ENCODE measurements at regions not wholly inside any gene's neighbourhood (a gene's known extent, or its start where the extent isn't known, plus 50 kb on each side); places are given as distances from the start of the nearest gene placed in this dataset.

DNA sequence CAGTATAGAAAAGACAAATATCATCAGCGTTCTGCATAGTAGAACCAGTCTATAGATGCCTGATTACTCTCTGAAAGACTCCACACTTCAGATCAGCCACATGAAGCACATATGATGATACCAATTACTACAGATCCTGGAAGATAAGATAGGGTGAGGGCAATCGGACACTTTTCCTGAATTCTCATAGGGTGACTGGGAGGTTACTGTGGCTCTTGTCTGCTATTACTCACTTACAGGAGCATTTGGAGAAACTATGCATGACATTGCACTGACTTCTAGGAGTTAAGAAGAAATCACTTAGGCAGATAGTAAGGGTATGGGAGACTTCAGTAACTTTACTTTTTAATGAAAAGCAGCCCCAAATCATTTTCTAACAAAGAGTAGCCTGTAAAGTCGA is 1140.9 kb downstream of the XPNPEP1 start:
- Mint-ChIP-seq H3K4me3 (ENCODE audit: unreplicated experiment) (no peak overlapping the region), H3K27me3 (ENCODE audit: insufficient read depth, unreplicated experiment) (no peaks in the 10 kb centered on the region), H3K4me1 (ENCODE audit: insufficient read depth, unreplicated experiment) (peaks cover under 1% of the 10 kb centered on the region), H3K27ac (ENCODE audit: low read depth, unreplicated experiment) (no peak overlapping the region), H3K36me3 (ENCODE audit: insufficient read depth, unreplicated experiment) (no peaks in the 10 kb centered on the region), H3K9me3 (ENCODE audit: unreplicated experiment) (peaks cover 8% of the 10 kb centered on the region)
- CTCF ChIA-PET: interaction anchor here (0.6 kb wide), 1 partner anchor 1314 kb away, joined by 3 read pairs; no protein-coding TSS in a partner anchor
- POLR2A ChIA-PET: no interaction called here
- TF ChIP-seq, protein P1, sequence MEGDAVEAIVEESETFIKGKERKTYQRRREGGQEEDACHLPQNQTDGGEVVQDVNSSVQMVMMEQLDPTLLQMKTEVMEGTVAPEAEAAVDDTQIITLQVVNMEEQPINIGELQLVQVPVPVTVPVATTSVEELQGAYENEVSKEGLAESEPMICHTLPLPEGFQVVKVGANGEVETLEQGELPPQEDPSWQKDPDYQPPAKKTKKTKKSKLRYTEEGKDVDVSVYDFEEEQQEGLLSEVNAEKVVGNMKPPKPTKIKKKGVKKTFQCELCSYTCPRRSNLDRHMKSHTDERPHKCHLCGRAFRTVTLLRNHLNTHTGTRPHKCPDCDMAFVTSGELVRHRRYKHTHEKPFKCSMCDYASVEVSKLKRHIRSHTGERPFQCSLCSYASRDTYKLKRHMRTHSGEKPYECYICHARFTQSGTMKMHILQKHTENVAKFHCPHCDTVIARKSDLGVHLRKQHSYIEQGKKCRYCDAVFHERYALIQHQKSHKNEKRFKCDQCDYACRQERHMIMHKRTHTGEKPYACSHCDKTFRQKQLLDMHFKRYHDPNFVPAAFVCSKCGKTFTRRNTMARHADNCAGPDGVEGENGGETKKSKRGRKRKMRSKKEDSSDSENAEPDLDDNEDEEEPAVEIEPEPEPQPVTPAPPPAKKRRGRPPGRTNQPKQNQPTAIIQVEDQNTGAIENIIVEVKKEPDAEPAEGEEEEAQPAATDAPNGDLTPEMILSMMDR (IDR thresholded peaks at IDR 0.05; ENCODE audit: unreplicated experiment): no peak
- intact Hi-C loops (cut with micrococcal nuclease): no loop called here
- BruUV-seq (replicated peaks): no TSS peak
- DNase-seq (ENCODE audit: unreplicated experiment): no peak

DNA sequence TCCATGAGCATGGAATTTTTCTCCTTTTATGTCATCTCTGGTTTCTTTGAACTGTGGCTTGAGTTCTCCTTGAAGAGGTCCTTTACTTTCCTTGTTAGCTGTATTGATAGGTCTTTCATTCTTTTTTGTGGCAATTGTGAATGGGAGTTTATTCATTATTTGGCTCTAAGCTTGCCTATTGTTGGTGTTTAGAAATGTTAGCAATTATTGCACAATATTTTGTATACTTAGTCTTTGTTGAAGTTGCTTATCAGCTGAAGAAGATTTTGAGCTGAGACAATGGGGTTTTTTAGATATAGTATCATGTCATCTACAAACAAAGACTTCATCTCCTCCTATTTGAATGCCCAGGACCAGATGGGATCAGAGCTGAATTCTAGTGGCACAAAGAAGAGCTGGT is 1143.8 kb downstream of the XPNPEP1 start:
- TF ChIP-seq, protein P1 (IDR thresholded peaks at IDR 0.05; ENCODE audit: unreplicated experiment): no peak
- ChIA-PET POLR2A (no interaction called here), CTCF (interaction anchor here (0.8 kb wide), 1 partner anchor 242 kb away, joined by 3 read pairs; no protein-coding TSS in a partner anchor)
- BruUV-seq (replicated peaks): no TSS peak
- intact Hi-C loops (cut with micrococcal nuclease): no loop called here
- H3K9me3 Mint-ChIP-seq (ENCODE audit: unreplicated experiment): no peaks in the 10 kb centered on the region
- no peak for DNase-seq (ENCODE audit: unreplicated experiment)
- no peaks in the 10 kb centered on the region for H3K27me3 Mint-ChIP-seq (ENCODE audit: insufficient read depth, unreplicated experiment)
- H3K4me3 Mint-ChIP-seq (ENCODE audit: unreplicated experiment): no peak overlapping the region
- no peaks in the 10 kb centered on the region for H3K4me1 Mint-ChIP-seq (ENCODE audit: insufficient read depth, unreplicated experiment)
- H3K36me3 Mint-ChIP-seq (ENCODE audit: insufficient read depth, unreplicated experiment): no peaks in the 10 kb centered on the region
- H3K27ac Mint-ChIP-seq (ENCODE audit: low read depth, unreplicated experiment): no peak overlapping the region

DNA sequence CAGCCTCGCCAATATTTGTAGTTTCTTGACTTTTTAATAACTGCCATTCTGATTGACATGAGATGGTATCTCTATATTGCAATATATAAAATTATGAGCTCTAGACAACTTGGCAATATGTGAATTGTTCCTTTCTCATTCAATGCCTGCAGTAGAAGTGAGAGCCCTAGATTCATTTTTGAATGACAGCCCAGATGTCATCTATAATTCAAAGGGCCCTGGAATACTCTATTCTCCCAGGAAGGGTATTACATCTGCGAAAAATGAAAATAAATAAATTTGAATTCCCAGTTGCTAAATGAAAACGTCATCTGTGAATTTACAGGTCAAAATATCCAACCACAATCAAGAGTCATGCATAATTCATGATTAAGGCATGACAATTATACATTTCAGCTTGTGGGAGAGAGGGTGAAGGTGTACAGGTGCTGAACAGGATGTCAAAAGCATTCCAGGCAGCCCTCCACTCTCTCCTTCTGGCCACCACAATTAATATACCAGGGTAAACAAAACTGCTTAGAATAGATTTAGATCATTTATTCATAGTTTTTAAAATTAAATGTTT is 1147.3 kb downstream of the XPNPEP1 start:
- ChIA-PET CTCF (no interaction called here), POLR2A (no interaction called here)
- BruUV-seq (replicated peaks): no TSS peak
- TF ChIP-seq, protein P1 (IDR thresholded peaks at IDR 0.05; ENCODE audit: unreplicated experiment): no peak
- Mint-ChIP-seq H3K27ac (ENCODE audit: low read depth, unreplicated experiment) (no peak overlapping the region), H3K27me3 (ENCODE audit: insufficient read depth, unreplicated experiment) (no peaks in the 10 kb centered on the region), H3K9me3 (ENCODE audit: unreplicated experiment) (no peaks in the 10 kb centered on the region), H3K4me1 (ENCODE audit: insufficient read depth, unreplicated experiment) (no peaks in the 10 kb centered on the region), H3K36me3 (ENCODE audit: insufficient read depth, unreplicated experiment) (no peaks in the 10 kb centered on the region), H3K4me3 (ENCODE audit: unreplicated experiment) (no peak overlapping the region)
- DNase-seq (ENCODE audit: unreplicated experiment): peak; percentile 21
- intact Hi-C loops (cut with micrococcal nuclease): no loop called here

DNA sequence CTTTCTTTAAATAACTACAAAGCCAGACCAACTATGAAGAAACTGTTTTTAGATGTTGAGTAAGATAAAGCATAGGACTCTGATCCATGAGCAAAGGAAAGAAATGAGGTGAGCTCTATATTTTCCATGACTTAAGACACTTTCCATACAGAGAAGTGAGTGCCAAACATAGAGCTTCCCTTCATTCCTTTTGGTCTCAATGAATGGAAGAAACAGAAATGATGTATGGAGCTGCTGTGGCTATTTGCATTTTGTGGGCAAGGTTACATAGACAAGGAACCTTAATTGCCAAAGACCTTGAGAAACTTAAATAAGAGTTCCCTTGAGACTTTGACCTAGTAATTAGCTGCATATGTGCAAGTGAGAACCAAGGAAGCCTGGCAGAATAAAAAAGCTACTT is 1152.2 kb downstream of the XPNPEP1 start:
- no peaks in the 10 kb centered on the region for H3K27me3 Mint-ChIP-seq (ENCODE audit: insufficient read depth, unreplicated experiment)
- H3K27ac Mint-ChIP-seq (ENCODE audit: low read depth, unreplicated experiment): no peak overlapping the region
- intact Hi-C loops (cut with micrococcal nuclease): no loop called here
- ChIA-PET CTCF (interaction anchor here (1.0 kb wide), 2 partner anchors 14 to 22 kb away, joined by 3 read pairs; no protein-coding TSS in a partner anchor), POLR2A (interaction anchor here (0.6 kb wide), 1 partner anchor 12 kb away, joined by 3 read pairs; no protein-coding TSS in a partner anchor)
- no TSS peak for BruUV-seq (replicated peaks)
- no peaks in the 10 kb centered on the region for H3K4me1 Mint-ChIP-seq (ENCODE audit: insufficient read depth, unreplicated experiment)
- H3K4me3 Mint-ChIP-seq (ENCODE audit: unreplicated experiment): no peak overlapping the region
- H3K36me3 Mint-ChIP-seq (ENCODE audit: insufficient read depth, unreplicated experiment): no peaks in the 10 kb centered on the region
- TF ChIP-seq, protein P1 (IDR thresholded peaks at IDR 0.05; ENCODE audit: unreplicated experiment): no peak
- no peaks in the 10 kb centered on the region for H3K9me3 Mint-ChIP-seq (ENCODE audit: unreplicated experiment)
- DNase-seq (ENCODE audit: unreplicated experiment): no peak

Data from MCF 10A (cell line).